IPS-18c (cell line): ENCODE measurements at regions not wholly inside any gene's neighbourhood (a gene's known extent, or its start where the extent isn't known, plus 50 kb on each side); places are given as distances from the start of the nearest gene placed in this dataset.

ENCODE experiments used
- H3K4me3 ChIP-seq: 2 replicates; pipeline ENCODE4 v1.7.0; 2013; ENCODE audit warnings: low read depth, mild to moderate bottlenecking, low read length, moderate library complexity; ENCODE audit not compliant: insufficient read depth
- H3K9me3 ChIP-seq: one replicate; pipeline ENCODE4 v1.6.1; 2013; ENCODE audit warnings: mild to moderate bottlenecking, low read length, moderate library complexity; ENCODE audit not compliant: control insufficient read depth, insufficient read depth

GRCh38 chr9:105828171-105828570, 133.8 kb downstream of the TMEM38B start:
- no peak overlapping the region for H3K4me3 ChIP-seq
- no peaks in the 10 kb centered on the region for H3K9me3 ChIP-seq

GRCh38 chr9:105828596-105829213, 134.4 kb downstream of the TMEM38B start:
- Histone ChIP-seq H3K9me3 (no peaks in the 10 kb centered on the region), H3K4me3 (no peak overlapping the region)

- Histone ChIP-seq H3K4me3 (no peak overlapping the region), H3K9me3 (no peaks in the 10 kb centered on the region)
Observed at GRCh38 chr9:105830461-105830860, 136.1 kb downstream of the TMEM38B start.

GRCh38 chr9:105832096-105832710, 137.9 kb downstream of the TMEM38B start:
- no peak overlapping the region for H3K4me3 ChIP-seq
- H3K9me3 ChIP-seq: no peaks in the 10 kb centered on the region

- no peaks in the 10 kb centered on the region for H3K9me3 ChIP-seq
- H3K4me3 ChIP-seq: no peak overlapping the region
Observed at GRCh38 chr9:105833271-105833975, 139.1 kb downstream of the TMEM38B start.

- Histone ChIP-seq H3K4me3 (no peak overlapping the region), H3K9me3 (no peaks in the 10 kb centered on the region)
Observed at GRCh38 chr9:105834404-105834803, 140.1 kb downstream of the TMEM38B start.

- Histone ChIP-seq H3K9me3 (no peaks in the 10 kb centered on the region), H3K4me3 (no peak overlapping the region)
Observed at GRCh38 chr9:105835721-105836120, 141.4 kb downstream of the TMEM38B start.

- Histone ChIP-seq H3K4me3 (no peak overlapping the region), H3K9me3 (no peaks in the 10 kb centered on the region)
Observed at GRCh38 chr9:105836936-105837660, 142.8 kb downstream of the TMEM38B start.

GRCh38 chr9:105841562-105841961, 147.2 kb downstream of the TMEM38B start:
- no peak overlapping the region for H3K4me3 ChIP-seq
- no peaks in the 10 kb centered on the region for H3K9me3 ChIP-seq

- Histone ChIP-seq H3K9me3 (no peaks in the 10 kb centered on the region), H3K4me3 (no peak overlapping the region)
Observed at GRCh38 chr9:105842023-105842644, 147.8 kb downstream of the TMEM38B start.

GRCh38 chr9:105846825-105847224, 152.5 kb downstream of the TMEM38B start:
- Histone ChIP-seq H3K9me3 (no peaks in the 10 kb centered on the region), H3K4me3 (no peak overlapping the region)

- Histone ChIP-seq H3K4me3 (no peak overlapping the region), H3K9me3 (no peaks in the 10 kb centered on the region)
Observed at GRCh38 chr9:105850852-105851500, 156.6 kb downstream of the TMEM38B start.

- no peaks in the 10 kb centered on the region for H3K9me3 ChIP-seq
- H3K4me3 ChIP-seq: no peak overlapping the region
Observed at GRCh38 chr9:105854026-105854782, 159.9 kb downstream of the TMEM38B start.

GRCh38 chr9:105854783-105855724, 160.7 kb downstream of the TMEM38B start:
- H3K4me3 ChIP-seq: no peak overlapping the region
- no peaks in the 10 kb centered on the region for H3K9me3 ChIP-seq

- Histone ChIP-seq H3K4me3 (no peak overlapping the region), H3K9me3 (no peaks in the 10 kb centered on the region)
Observed at GRCh38 chr9:105855987-105856386, 161.6 kb downstream of the TMEM38B start.
